GM04503 (cell line): ENCODE measurements at regions not wholly inside any gene's neighbourhood (a gene's known extent, or its start where the extent isn't known, plus 50 kb on each side); places are given as distances from the start of the nearest gene placed in this dataset.

Experiments
- DNase-seq: peaks from one replicate; pipeline ENCODE4 v3.0.0-alpha.2; 2012; ENCODE audit warnings: low read depth

DNA sequence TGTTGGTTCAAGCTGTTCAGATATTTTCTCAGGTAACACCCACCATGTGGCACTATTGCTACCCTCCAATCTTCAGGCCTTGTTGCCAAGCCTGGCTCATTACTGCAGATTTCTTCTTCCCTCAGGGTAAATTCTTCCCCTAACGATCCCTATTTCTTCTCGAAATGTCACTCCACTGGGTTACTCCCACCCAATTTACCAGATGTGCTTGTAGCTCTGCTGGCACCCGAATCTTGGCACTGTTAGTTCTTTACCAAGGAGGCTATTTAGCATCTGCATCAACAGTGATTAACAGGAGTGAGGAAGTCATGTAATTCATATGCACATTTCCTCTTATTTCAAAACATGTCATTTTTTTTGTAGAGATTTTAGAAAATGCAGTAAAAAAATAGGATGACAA, 217.1 kb upstream of the CYRIA start:
- DNase-seq: no peak

DNA sequence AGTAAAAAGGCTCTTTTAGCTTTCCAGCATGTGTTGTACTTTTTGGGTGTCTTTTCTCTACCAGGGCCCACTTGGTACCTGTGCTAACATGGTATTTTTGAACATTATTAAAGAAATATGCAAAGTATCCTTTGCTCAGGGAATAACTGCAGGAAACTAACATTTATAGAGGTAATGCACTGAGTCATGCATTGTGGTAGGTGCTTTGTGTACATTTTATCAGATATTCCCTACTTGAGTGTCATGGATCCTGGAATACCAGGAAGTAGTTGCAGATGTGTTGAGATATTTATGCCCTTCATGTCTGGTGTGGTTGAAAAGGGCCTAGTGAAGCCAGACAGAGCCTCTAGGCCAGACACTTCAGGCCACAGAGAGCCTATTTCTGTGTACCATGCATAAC, 215.5 kb upstream of the CYRIA start:
- DNase-seq: no peak

- DNase-seq: no peak
These were observed 205.8 kb upstream of the CYRIA start for GRCh38 chr2:16871411-16871810.

DNA sequence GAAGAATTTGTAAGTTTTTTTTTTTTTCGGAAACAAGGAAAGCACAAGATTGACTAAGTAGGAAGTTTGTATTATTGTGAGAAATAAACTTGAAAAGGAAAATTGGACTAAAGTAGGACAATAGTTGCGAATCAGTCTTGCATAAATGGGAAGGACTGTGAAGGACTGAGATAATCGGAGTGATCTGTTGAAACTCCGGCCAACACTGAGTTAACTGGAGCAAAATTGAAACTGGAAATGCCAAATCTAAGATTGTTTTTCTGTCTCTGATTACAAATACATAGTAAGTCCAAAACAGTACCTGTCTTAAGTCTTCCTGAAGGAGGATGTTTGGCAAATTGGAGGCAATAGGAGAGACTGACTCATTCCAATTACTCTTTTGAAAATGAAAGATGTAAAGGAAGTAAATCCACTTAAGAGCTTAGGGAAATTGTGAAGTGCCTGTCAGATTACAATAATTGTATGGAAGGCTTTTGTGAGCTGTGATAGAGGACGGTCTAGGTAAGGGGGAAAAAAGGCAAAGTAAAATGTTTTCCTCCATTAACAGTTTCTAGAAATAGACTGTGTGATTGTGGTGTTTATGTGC, 204.9 kb upstream of the CYRIA start:
- DNase-seq: no peak

GRCh38 chr2:16869711-16870110, 204.1 kb upstream of the CYRIA start:
- DNase-seq: no peak

DNA sequence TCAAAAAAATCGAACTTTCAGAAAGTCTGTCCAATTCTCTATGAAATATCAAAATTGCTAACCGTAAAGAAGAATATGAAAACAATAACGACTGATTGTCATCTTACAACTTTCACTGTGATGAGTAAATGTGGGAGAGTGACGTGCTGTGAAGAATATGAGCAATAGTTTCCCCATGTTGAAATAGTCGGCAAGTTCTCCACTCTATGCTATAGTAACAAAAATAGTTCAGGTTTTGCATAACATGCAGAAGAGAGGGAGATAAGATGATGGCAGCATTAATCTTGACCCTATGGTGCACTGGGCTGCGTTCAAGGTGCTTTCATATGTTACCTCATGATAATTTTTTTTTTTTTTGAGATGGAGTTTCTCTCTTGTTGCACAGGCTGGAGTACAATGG, 196.8 kb upstream of the CYRIA start:
- no peak for DNase-seq

DNA sequence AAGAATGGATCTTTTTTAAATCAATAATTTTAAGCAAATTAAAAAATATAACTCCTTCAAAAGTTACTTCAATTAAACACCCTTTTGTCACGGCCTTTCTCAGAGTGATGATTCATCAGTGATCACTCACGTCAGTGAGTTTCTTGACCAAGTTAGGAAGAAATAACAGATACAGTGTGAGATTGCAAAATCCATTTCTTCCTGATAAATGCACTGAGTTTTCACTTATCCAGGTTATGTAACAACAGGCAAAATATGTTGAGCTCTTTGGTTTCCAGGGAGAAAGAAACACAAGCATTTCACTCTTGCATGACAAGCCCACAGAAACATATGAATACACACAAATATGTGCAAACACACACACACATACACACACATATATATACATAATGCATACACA, 195.9 kb upstream of the CYRIA start:
- DNase-seq: no peak

DNA sequence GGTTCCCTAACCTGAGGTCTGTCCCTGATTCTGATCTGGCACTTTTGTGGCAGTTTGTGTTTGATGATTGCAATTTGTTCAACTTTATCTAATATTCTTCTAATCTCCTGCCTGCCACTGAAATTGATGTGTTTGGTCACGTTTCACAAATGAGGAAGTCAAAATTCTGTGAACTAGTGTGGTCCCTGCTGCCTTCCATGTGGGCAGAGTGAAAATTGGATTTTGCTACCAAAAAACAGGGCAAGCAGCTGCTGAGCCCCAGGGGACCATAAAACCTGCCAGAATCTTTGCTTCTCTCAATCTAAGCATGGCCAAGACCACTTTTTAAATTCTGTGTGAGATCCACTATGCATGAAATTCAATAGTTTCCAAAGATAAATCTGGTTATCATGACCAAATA, 195.5 kb upstream of the CYRIA start:
- no peak for DNase-seq

DNA sequence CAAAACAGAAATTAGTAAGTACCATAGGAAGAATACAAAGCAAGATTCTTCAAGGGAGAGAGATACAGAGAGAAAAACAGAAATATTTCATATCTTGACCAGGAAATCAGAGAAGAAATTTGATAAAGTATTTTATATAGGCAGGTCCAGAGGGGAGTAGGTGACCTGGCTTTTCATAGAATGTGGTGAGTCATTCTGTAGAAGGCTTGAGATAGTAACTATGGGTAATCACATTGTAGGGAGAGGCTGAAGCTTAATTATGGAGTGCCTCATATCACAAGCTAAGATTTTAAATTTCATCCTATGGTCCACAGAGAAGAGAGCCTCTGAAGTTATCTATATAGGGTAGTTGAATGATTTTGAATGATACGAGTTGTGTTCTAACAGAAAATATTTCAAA, 195.0 kb upstream of the CYRIA start:
- no peak for DNase-seq

DNA sequence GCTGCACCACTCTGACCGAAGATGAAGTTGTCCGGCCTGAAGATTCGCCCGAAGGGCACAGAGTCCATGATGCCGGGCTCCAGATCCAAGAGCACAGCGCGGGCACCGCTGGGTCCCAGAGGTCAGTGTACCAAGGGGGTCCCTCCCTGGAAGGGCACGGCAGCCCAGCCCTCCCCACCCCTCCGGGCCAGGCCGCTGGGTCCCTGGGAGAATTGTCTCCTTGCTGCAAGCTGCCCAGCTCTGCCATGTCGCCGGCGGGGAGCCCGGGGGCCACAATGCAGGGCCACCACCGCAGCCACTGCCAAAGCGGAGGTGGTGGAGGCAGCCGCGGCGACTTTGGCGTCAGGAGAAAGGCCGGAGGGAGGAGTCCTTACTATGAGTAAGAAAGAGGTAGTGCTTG, 189.5 kb upstream of the CYRIA start:
- no peak for DNase-seq

GRCh38 chr2:16853088-16853487, 187.5 kb upstream of the CYRIA start:
- DNase-seq: no peak

DNA sequence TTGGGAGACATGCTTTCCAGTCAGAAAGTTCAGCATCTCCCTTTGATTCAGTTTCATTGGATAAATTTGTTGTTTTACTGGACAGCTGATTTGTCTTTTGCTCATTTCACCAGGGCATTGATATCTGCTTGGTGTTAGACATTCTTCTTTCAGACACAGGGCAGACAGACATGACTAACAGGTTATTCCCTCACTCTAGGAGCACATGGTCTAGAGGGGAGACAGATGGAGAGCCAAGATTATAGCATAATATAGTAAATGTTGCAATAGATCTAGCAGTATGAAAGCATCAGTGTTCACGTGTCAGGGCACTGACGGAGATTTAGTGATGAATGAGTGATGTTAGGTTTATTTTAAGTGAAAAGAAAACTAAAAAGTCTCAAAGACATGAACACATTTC, 187.0 kb upstream of the CYRIA start:
- DNase-seq: no peak

DNA sequence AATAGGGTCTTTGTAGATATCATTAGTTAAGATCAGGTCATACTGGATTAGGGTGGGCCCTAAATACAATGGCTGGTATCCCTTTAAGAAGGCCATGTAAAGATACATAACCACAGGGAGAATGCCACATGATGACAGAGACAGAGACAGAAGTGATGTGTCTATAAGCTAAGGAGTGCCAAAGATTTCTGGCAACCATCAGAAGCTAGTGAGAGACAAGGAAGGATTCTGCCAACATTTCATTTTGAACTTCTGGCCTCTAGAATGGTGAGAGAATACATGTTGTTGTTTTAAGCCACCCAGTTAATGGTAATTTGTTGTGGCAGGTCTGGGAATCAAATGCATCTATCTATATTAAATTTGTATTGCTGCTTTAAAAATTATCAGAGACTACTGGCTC, 185.5 kb upstream of the CYRIA start:
- DNase-seq: no peak

GRCh38 chr2:16840496-16841172, 175.0 kb upstream of the CYRIA start:
- no peak for DNase-seq

- no peak for DNase-seq
These were observed 167.3 kb upstream of the CYRIA start for GRCh38 chr2:16832910-16833309.

DNA sequence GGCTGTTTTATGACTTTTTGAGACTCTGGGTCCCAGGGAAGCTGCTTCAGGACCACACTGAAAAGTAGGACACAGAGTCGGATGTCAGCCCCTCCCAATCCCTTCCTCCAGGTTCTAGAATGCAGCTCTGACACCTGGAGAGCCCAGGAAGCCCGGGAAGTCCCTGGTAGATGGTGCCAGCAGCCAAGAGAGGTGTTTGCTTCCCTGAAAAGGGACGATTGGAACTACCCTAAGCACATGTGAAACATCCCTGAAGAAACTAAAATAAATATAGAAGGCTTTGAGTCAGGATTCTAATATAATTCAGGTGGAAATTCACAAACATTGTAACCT, 163.2 kb upstream of the CYRIA start:
- no peak for DNase-seq

DNA sequence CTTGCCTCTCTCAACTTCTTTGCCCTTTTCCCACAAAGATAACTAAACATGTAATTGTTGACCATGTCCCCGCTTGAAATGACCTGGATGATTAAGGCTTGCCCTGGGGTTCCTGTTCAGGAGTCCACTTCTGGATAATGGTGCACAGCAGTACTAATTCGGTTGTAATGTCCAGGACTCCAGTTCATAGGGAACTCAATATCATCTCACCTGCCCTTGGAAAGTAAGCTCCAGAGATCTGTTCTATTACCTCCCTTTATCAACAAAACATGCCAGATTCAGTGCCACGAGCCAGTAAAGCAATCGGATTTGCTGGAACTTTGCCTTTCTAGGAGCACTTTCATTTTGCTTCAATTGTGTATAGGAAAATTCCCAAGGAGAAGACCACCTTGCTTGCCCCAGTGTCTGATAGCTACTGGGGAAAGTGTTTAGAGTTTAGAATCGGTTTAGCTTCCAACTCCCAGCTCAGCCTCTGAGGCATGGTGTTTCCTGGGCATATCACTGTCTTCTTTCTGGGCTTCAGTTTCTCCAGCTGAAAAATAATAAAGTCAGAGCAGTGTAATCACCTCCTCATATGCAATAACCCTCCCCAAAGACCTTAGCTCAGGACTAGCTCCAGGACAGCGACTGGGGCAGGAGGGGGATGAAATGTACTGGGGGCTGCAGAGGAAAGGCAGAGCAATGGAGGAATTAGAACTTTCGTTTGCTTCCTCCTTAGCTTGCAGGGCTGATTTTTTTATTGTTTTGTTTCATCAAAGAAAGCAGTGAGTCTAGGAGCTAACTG, 162.6 kb upstream of the CYRIA start:
- no peak for DNase-seq

DNA sequence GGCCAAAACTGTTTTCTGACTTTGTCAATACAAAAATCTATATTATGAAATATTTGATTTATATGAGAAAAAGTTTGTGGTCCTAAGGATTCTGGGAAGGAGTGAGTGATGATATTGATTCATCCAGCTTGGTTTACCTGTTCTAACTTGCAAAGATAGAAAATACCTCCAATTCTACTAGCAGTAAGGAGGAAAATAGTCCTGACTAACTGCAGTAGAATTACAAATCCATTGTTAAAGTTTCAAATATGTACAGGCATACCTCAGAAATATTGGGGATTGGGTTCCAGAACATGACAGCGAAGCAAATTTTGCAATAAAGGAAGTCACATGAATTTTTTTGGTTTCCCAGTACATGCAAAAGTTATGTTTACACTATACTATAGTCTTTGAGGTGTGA, 158.8 kb upstream of the CYRIA start:
- DNase-seq: no peak

DNA sequence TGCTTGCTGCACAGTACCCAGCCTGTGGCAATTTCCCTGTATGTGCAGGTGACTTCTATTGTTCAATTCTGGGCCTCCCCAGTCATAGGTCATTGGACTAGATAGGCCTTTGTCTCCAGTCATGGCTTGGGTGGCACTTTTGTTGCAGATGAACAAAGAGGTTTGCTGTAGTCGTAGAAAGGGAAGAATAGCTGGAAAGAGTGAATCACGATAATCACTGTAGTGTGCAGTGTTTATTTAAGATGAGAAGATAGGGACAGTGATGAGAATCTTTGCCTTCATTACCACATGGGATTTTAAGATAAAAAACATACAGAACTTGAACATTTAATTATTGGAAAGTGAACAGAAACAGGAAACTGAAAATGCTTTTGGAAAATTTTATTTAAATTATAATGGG, 156.1 kb upstream of the CYRIA start:
- no peak for DNase-seq

- no peak for DNase-seq
These were observed 152.5 kb upstream of the CYRIA start for GRCh38 chr2:16818203-16818556.

- no peak for DNase-seq
These were observed 151.9 kb upstream of the CYRIA start for GRCh38 chr2:16817305-16818202.

GRCh38 chr2:16816522-16816921, 150.9 kb upstream of the CYRIA start:
- DNase-seq: no peak

GRCh38 chr2:16816016-16816415, 150.4 kb upstream of the CYRIA start:
- DNase-seq: no peak
